Activated CD4-positive, alpha-beta T cell treated with anti-CD3 and anti-CD28 coated beads, Interleukin-2, Interleukin-4, amounts not matched to agents 100 ng/mL and 50 ng/mL, durations not matched to agents 16 hours and 8 hours (primary cell): ENCODE measurements at regions not wholly inside any gene's neighbourhood (a gene's known extent, or its start where the extent isn't known, plus 50 kb on each side); places are given as distances from the start of the nearest gene placed in this dataset.

Source experiments
- DNase-seq: peaks from one replicate; pipeline ENCODE4 v3.0.0-alpha.2; 2020; ENCODE audit warnings: low spot score

- no peak for DNase-seq
Observed at GRCh38 chr13:56907766-56908165, 233.0 kb upstream of the PRR20A start.

GRCh38 chr13:56909896-56910600, 230.7 kb upstream of the PRR20A start:
- DNase-seq, result no peak

- no peak for DNase-seq
Observed at GRCh38 chr13:56917966-56918365, 222.8 kb upstream of the PRR20A start.

- DNase-seq, result no peak
Observed at GRCh38 chr13:56923626-56924140, 217.0 kb upstream of the PRR20A start.

- no peak for DNase-seq
Observed at GRCh38 chr13:56924401-56924800, 216.3 kb upstream of the PRR20A start.

GRCh38 chr13:56932104-56932503, 208.6 kb upstream of the PRR20A start:
- no peak for DNase-seq

GRCh38 chr13:56953965-56954364, 186.8 kb upstream of the PRR20A start:
- peak; percentile 2 for DNase-seq

GRCh38 chr13:56975647-56976046, 165.1 kb upstream of the PRR20A start:
- DNase-seq, result no peak

- DNase-seq, result no peak
Observed at GRCh38 chr13:56980856-56981255, 159.9 kb upstream of the PRR20A start.

GRCh38 chr13:56986121-56986520, 154.6 kb upstream of the PRR20A start:
- no peak for DNase-seq

- no peak for DNase-seq
Observed at GRCh38 chr13:56988543-56988942, 152.2 kb upstream of the PRR20A start.

GRCh38 chr13:57003682-57004081, 137.0 kb upstream of the PRR20A start:
- DNase-seq, result no peak

GRCh38 chr13:57017357-57017756, 123.4 kb upstream of the PRR20A start:
- DNase-seq, result no peak

GRCh38 chr13:57018915-57019314, 121.8 kb upstream of the PRR20A start:
- no peak for DNase-seq

GRCh38 chr13:57030671-57031070, 110.0 kb upstream of the PRR20A start:
- DNase-seq, result no peak

- DNase-seq, result no peak
Observed at GRCh38 chr13:57036290-57036689, 104.4 kb upstream of the PRR20A start.

- no peak for DNase-seq
Observed at GRCh38 chr13:57044910-57045309, 95.8 kb upstream of the PRR20A start.

- no peak for DNase-seq
Observed at GRCh38 chr13:57045826-57046546, 94.7 kb upstream of the PRR20A start.

GRCh38 chr13:57056601-57057180, 84.0 kb upstream of the PRR20A start:
- DNase-seq, result no peak

GRCh38 chr13:57063007-57063406, 77.7 kb upstream of the PRR20A start:
- no peak for DNase-seq

GRCh38 chr13:57073983-57074382, 66.7 kb upstream of the PRR20A start:
- no peak for DNase-seq

- no peak for DNase-seq
Observed at GRCh38 chr13:57075588-57075987, 65.1 kb upstream of the PRR20A start.

- DNase-seq, result no peak
Observed at GRCh38 chr13:57087006-57087405, 53.7 kb upstream of the PRR20A start.
